Keratinocyte (primary cell): ENCODE measurements at regions not wholly inside any gene's neighbourhood (a gene's known extent, or its start where the extent isn't known, plus 50 kb on each side); places are given as distances from the start of the nearest gene placed in this dataset.

Experiments used
- DNase-seq: peaks from one replicate; pipeline ENCODE4 v3.0.0-alpha.2; 2011; ENCODE audit warnings: low read depth, missing footprints, low spot score
- FAIRE-seq: peaks from 2 replicates; lab custom pipeline; 2011; peaks lifted over from hg19 to GRCh38; lab: Jason Lieb, UNC
- H2AFZ ChIP-seq: 2 replicates; pipeline ENCODE4 v1.6.0; 2012; ENCODE audit warnings: low read length, control low read depth, inconsistent platforms; ENCODE audit not compliant: control insufficient read depth
- H3K27ac ChIP-seq: 2 replicates; pipeline ENCODE4 v1.5.1; 2011; ENCODE audit warnings: low read length; ENCODE audit not compliant: control insufficient read depth, insufficient read depth
- H3K27me3 ChIP-seq: 3 replicates; pipeline ENCODE4 v1.6.0; 2011; ENCODE audit warnings: low read length; ENCODE audit not compliant: control insufficient read depth, insufficient read depth; ENCODE audit errors: extremely low read depth
- H3K36me3 ChIP-seq, 2 experiments: 2 replicates in 1 of 2; 3 replicates in 1 of 2; pipeline ENCODE4 v1.5.1; 2011; ENCODE audit warnings: low read length in 2 of 2, mild to moderate bottlenecking in 1 of 2; ENCODE audit not compliant: control insufficient read depth in 2 of 2, insufficient read depth in 2 of 2; ENCODE audit errors: extremely low read depth in 1 of 2
- H3K4me1 ChIP-seq: 3 replicates; pipeline ENCODE4 v1.5.1; 2011; ENCODE audit warnings: low read length; ENCODE audit not compliant: control insufficient read depth, insufficient read depth; ENCODE audit errors: extremely low read depth
- H3K4me2 ChIP-seq: 3 replicates; pipeline ENCODE4 v1.6.0; 2011; ENCODE audit warnings: low read depth, low read length; ENCODE audit not compliant: control insufficient read depth, insufficient read depth; ENCODE audit errors: extremely low read depth
- H3K4me3 ChIP-seq, 3 experiments: fragments of 200-600 bp in 1 of 3; sonication (generic) in 1 of 3; 2 replicates in 2 of 3; 3 replicates in 1 of 3; pipeline ENCODE4 v1.5.1; 2011 to 2016; ENCODE audit warnings: low read length in 3 of 3, mild to moderate bottlenecking in 3 of 3, control low read depth in 2 of 3, inconsistent platforms in 1 of 3, low read depth in 1 of 3, mixed read lengths in 1 of 3, mixed run types in 1 of 3, moderate library complexity in 1 of 3; ENCODE audit not compliant: control insufficient read depth in 2 of 3, insufficient read depth in 2 of 3; ENCODE audit errors: extremely low read depth in 1 of 3
- H3K79me2 ChIP-seq: 2 replicates; pipeline ENCODE4 v1.6.0; 2012; ENCODE audit warnings: low read length; ENCODE audit not compliant: control insufficient read depth, insufficient read depth
- H3K9ac ChIP-seq: 3 replicates; pipeline ENCODE4 v1.6.0; 2011; ENCODE audit warnings: low read length; ENCODE audit not compliant: control insufficient read depth, insufficient read depth; ENCODE audit errors: extremely low read depth
- H3K9me1 ChIP-seq: 3 replicates; pipeline ENCODE4 v1.6.0; 2011; ENCODE audit warnings: low read length; ENCODE audit not compliant: control insufficient read depth, insufficient read depth; ENCODE audit errors: extremely low read depth
- H3K9me3 ChIP-seq: 2 replicates; pipeline ENCODE4 v1.5.1; 2012; ENCODE audit warnings: low read depth, low read length; ENCODE audit not compliant: control insufficient read depth
- H4K20me1 ChIP-seq: 3 replicates; pipeline ENCODE4 v1.6.0; 2011; ENCODE audit warnings: low read length; ENCODE audit not compliant: control insufficient read depth, insufficient read depth; ENCODE audit errors: extremely low read depth
- EZH2 ChIP-seq: IDR thresholded peaks from one replicate; pipeline ENCODE4 v1.6.1; 2012; ENCODE audit warnings: inconsistent platforms, mild to moderate bottlenecking, low read length, moderate library complexity
- dilution Hi-C: fragments of 300-500 bp; cut with MboI; formaldehyde crosslinking; loops from one replicate; pipeline ENCODE4 v1.7.0; 2020; ENCODE audit warnings: low sequenced_read_pairs; ENCODE audit not compliant: extremely low pct_ligation_motif_present
- TF ChIP-seq, protein P1 (sequence below), 3 experiments: IDR thresholded peaks in 1 of 3; conservative IDR thresholded peaks in 1 of 3; optimal IDR thresholded peaks in 1 of 3; 2 replicates in 2 of 3; 3 replicates in 1 of 3; pipeline versions ENCODE3 to v1.5.1; 2011; ENCODE audit warnings: low read length in 3 of 3, mild to moderate bottlenecking in 3 of 3, moderate library complexity in 2 of 3, control low read depth in 1 of 3, inconsistent platforms in 1 of 3; ENCODE audit not compliant: insufficient read depth in 2 of 3; ENCODE audit errors: extremely low read depth in 1 of 3

DNA sequence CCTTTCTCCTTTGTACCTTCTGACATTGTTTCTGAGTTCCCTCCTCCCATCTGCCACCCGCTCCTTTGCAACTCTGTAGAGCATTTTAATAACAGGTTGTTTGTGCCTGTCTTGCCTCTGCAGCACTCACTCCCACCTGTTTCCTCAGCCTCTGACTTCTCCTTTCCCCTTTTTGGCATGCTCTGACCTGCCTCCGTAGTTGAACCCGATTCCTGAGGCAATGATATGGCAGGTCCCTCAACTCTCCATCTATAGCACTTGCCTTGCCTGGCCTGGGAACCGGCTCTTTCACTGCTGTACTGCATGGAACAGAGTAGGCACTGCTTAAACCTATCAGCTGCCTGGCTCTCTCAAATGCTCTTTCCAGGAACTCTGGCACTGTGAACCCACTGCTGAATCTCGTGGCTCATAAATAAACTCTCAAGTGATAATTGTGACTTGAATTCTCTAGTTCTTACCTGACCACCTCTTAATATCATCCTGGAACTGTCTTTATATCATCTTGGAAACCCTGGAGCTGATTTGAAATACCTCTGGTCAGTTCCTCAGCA is 50.3 kb downstream of the UTRN start:
- H3K4me1 ChIP-seq = peaks cover 44% of the 10 kb centered on the region
- no peaks in the 10 kb centered on the region for H3K36me3 ChIP-seq
- FAIRE-seq = peak; percentile 5
- H3K4me2 ChIP-seq = peak overlapping the region; percentile 33
- H3K27me3 ChIP-seq = no peaks in the 10 kb centered on the region
- peaks cover 4% of the 10 kb centered on the region for H3K79me2 ChIP-seq
- no peak overlapping the region for H3K27ac ChIP-seq
- H3K4me3 ChIP-seq = no peak overlapping the region
- H3K9me3 ChIP-seq = no peaks in the 10 kb centered on the region
- no peaks in the 10 kb centered on the region for H3K9me1 ChIP-seq
- TF ChIP-seq, protein P1, sequence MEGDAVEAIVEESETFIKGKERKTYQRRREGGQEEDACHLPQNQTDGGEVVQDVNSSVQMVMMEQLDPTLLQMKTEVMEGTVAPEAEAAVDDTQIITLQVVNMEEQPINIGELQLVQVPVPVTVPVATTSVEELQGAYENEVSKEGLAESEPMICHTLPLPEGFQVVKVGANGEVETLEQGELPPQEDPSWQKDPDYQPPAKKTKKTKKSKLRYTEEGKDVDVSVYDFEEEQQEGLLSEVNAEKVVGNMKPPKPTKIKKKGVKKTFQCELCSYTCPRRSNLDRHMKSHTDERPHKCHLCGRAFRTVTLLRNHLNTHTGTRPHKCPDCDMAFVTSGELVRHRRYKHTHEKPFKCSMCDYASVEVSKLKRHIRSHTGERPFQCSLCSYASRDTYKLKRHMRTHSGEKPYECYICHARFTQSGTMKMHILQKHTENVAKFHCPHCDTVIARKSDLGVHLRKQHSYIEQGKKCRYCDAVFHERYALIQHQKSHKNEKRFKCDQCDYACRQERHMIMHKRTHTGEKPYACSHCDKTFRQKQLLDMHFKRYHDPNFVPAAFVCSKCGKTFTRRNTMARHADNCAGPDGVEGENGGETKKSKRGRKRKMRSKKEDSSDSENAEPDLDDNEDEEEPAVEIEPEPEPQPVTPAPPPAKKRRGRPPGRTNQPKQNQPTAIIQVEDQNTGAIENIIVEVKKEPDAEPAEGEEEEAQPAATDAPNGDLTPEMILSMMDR (optimal IDR thresholded peaks at IDR 0.05 in 1 of 3, IDR thresholded peaks at IDR 0.05 in 1 of 3, conservative IDR thresholded peaks at IDR 0.05 in 1 of 3; ENCODE audit: extremely low read depth in 1 of 3, insufficient read depth in 2 of 3, low read length in 3 of 3) = no peak
- TF ChIP-seq EZH2 = no peak
- dilution Hi-C loops = no loop called here
- DNase-seq = no peak
- H4K20me1 ChIP-seq = no peaks in the 10 kb centered on the region
- no peak overlapping the region for H3K9ac ChIP-seq
- H2AFZ ChIP-seq = no peak overlapping the region

- no peaks in the 10 kb centered on the region for H3K9me1 ChIP-seq
- no peak for TF ChIP-seq EZH2
- TF ChIP-seq, protein P1 (optimal IDR thresholded peaks at IDR 0.05 in 1 of 3, IDR thresholded peaks at IDR 0.05 in 1 of 3, conservative IDR thresholded peaks at IDR 0.05 in 1 of 3; ENCODE audit: extremely low read depth in 1 of 3, insufficient read depth in 2 of 3, low read length in 3 of 3) = no peak
- peak; percentile 80 for FAIRE-seq
- H3K36me3 ChIP-seq = no peaks in the 10 kb centered on the region
- H3K79me2 ChIP-seq = peaks cover 2% of the 10 kb centered on the region
- dilution Hi-C loops = no loop called here
- peaks cover 44% of the 10 kb centered on the region for H3K4me1 ChIP-seq
- peak; percentile 67 for DNase-seq
- H3K9me3 ChIP-seq = no peaks in the 10 kb centered on the region
- no peaks in the 10 kb centered on the region for H3K27me3 ChIP-seq
- no peak overlapping the region for H3K4me2 ChIP-seq
- H2AFZ ChIP-seq = no peak overlapping the region
- H3K4me3 ChIP-seq = no peak overlapping the region
- no peak overlapping the region for H3K9ac ChIP-seq
- no peak overlapping the region for H3K27ac ChIP-seq
- no peaks in the 10 kb centered on the region for H4K20me1 ChIP-seq
Measured at GRCh38 chr6:144335914-144336313, 50.8 kb downstream of the UTRN start.
